OCI-LY1 (cell line): ENCODE measurements at regions not wholly inside any gene's neighbourhood (a gene's known extent, or its start where the extent isn't known, plus 50 kb on each side); places are given as distances from the start of the nearest gene placed in this dataset.

ENCODE experiments used
- H2AFZ ChIP-seq: fragments of 200-600 bp; sonication (generic), shearing (Covaris generic); 2 replicates; pipeline ENCODE4 v1.6.0; 2014; ENCODE audit warnings: antibody characterized with exemption, mild to moderate bottlenecking, low read length
- H3F3A ChIP-seq: fragments of 200-600 bp; sonication (generic), shearing (Covaris generic); 2 replicates; pipeline ENCODE4 v1.6.0; 2014; ENCODE audit warnings: mild to moderate bottlenecking, antibody characterized with exemption, low read length, moderate library complexity; ENCODE audit not compliant: insufficient read depth
- H3K27ac ChIP-seq: fragments of 200-600 bp; sonication (generic); 2 replicates; pipeline ENCODE4 v1.5.1; 2014; ENCODE audit warnings: low read length, mixed run types, mild to moderate bottlenecking, low read depth; ENCODE audit not compliant: poor library complexity, severe bottlenecking
- H3K27me3 ChIP-seq: fragments of 200-600 bp; sonication (generic); 2 replicates; pipeline ENCODE4 v1.6.0; 2014; ENCODE audit warnings: antibody characterized with exemption, mild to moderate bottlenecking, low read length, moderate library complexity; ENCODE audit not compliant: insufficient read depth
- H3K36me3 ChIP-seq: fragments of 200-600 bp; sonication (generic); 2 replicates; pipeline ENCODE4 v1.6.1; 2014; ENCODE audit warnings: mild to moderate bottlenecking, antibody characterized with exemption, low read length, moderate library complexity, mixed read lengths; ENCODE audit not compliant: insufficient read depth
- H3K4me1 ChIP-seq: fragments of 200-600 bp; sonication (generic); 2 replicates; pipeline ENCODE4 v1.5.1; 2014; ENCODE audit warnings: mild to moderate bottlenecking, low read length, moderate library complexity; ENCODE audit not compliant: insufficient read depth, severe bottlenecking
- H3K4me2 ChIP-seq: fragments of 200-600 bp; sonication (generic), shearing (Covaris generic); 2 replicates; pipeline ENCODE4 v1.6.1; 2014; ENCODE audit warnings: low read length
- H3K4me3 ChIP-seq: fragments of 200-600 bp; sonication (generic); 2 replicates; pipeline ENCODE4 v1.5.1; 2014; ENCODE audit warnings: low read length, low read depth, mild to moderate bottlenecking, mixed read lengths; ENCODE audit not compliant: poor library complexity, severe bottlenecking
- H3K79me2 ChIP-seq: fragments of 200-600 bp; shearing (Covaris generic); 2 replicates; pipeline ENCODE4 v1.6.1; 2016; ENCODE audit warnings: mixed run types, low read length, mixed read lengths; ENCODE audit not compliant: insufficient read depth
- H3K9ac ChIP-seq: fragments of 200-600 bp; sonication (generic), shearing (Covaris generic); 2 replicates; pipeline ENCODE4 v1.6.1; 2014; ENCODE audit warnings: mild to moderate bottlenecking, low read length, mixed read lengths
- H3K9me2 ChIP-seq: fragments of 200-600 bp; sonication (generic), shearing (Covaris generic); 2 replicates; pipeline ENCODE4 v1.6.1; 2014; ENCODE audit warnings: low read depth, mild to moderate bottlenecking, low read length, mixed read lengths
- H3K9me3 ChIP-seq: fragments of 200-600 bp; shearing (Covaris generic); 2 replicates; pipeline ENCODE4 v1.6.1; 2014; ENCODE audit warnings: low read length, mixed read lengths
- H4K20me1 ChIP-seq: fragments of 200-600 bp; sonication (generic), shearing (Covaris generic); 2 replicates; pipeline ENCODE4 v1.6.0; 2016; ENCODE audit warnings: mild to moderate bottlenecking, low read length; ENCODE audit not compliant: insufficient read depth
- EZH2 ChIP-seq: fragments of 200-600 bp; sonication (generic), shearing (Covaris generic); IDR thresholded peaks from 2 replicates; pipeline ENCODE4 v1.8.0; 2017; ENCODE audit warnings: borderline replicate concordance, mixed run types, mild to moderate bottlenecking, antibody characterized with exemption, low read length, moderate library complexity, mixed read lengths
- TF ChIP-seq, protein P1 (sequence below): fragments of 200-600 bp; sonication (generic), shearing (Covaris generic); IDR thresholded peaks from 2 replicates; pipeline ENCODE4 v1.5.1; 2017; ENCODE audit warnings: mild to moderate bottlenecking, antibody characterized with exemption, low read length, moderate library complexity, mixed read lengths

DNA sequence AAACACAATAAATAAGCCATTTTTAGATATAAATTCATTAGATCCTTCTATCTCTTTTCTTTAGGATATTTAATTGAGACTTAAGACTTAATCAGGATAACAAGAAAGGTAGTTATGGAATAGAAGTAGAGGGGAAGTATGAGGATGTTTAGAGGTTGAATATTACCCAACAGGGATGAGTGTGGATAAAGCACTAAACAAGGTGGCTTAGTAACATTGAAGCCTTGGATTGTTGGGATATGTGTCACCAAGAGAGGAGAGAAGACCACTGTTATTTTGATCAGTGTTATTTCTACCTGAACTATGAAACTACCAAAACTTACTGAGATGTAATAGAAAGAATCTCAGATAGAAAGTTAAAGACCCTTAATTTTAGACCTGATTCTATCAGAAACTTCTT is 405.7 kb downstream of the PIK3C3 start:
- Histone ChIP-seq H3K4me3 (no peak overlapping the region), H3K9me3 (no peaks in the 10 kb centered on the region), H3K4me1 (no peaks in the 10 kb centered on the region), H2AFZ (no peak overlapping the region), H3K27me3 (no peaks in the 10 kb centered on the region), H3K36me3 (no peaks in the 10 kb centered on the region), H3K4me2 (no peak overlapping the region), H3F3A (no peaks in the 10 kb centered on the region), H3K27ac (no peak overlapping the region), H3K9ac (no peak overlapping the region), H3K79me2 (no peaks in the 10 kb centered on the region), H3K9me2 (no peaks in the 10 kb centered on the region), H4K20me1 (no peaks in the 10 kb centered on the region)
- TF ChIP-seq EZH2, result no peak
- TF ChIP-seq, protein P1, sequence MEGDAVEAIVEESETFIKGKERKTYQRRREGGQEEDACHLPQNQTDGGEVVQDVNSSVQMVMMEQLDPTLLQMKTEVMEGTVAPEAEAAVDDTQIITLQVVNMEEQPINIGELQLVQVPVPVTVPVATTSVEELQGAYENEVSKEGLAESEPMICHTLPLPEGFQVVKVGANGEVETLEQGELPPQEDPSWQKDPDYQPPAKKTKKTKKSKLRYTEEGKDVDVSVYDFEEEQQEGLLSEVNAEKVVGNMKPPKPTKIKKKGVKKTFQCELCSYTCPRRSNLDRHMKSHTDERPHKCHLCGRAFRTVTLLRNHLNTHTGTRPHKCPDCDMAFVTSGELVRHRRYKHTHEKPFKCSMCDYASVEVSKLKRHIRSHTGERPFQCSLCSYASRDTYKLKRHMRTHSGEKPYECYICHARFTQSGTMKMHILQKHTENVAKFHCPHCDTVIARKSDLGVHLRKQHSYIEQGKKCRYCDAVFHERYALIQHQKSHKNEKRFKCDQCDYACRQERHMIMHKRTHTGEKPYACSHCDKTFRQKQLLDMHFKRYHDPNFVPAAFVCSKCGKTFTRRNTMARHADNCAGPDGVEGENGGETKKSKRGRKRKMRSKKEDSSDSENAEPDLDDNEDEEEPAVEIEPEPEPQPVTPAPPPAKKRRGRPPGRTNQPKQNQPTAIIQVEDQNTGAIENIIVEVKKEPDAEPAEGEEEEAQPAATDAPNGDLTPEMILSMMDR, result no peak

GRCh38 chr18:42363446-42364441 is 408.7 kb downstream of the PIK3C3 start:
- H2AFZ ChIP-seq, result no peak overlapping the region

DNA sequence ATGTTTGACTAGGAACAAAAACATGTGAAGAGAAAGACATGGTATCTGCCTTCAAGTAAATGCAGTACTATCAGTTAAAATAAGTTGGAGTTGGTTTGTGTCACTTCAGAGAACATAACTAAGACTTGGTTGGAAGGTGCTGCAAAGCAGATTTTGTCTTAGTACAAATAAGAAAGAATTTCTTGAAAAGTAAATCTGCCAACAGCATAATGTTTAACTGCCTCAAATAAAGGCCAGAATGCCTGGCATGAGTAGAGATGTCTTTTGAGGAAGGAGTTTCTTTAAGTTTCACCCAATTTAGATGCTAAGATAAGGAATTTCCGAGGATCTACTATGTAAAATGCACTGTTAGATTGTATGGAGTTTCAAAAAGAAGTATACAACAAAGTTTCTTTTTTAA is 409.7 kb downstream of the PIK3C3 start:
- Histone ChIP-seq H4K20me1 (no peaks in the 10 kb centered on the region), H2AFZ (no peak overlapping the region), H3K79me2 (no peaks in the 10 kb centered on the region), H3K4me1 (no peaks in the 10 kb centered on the region), H3K36me3 (no peaks in the 10 kb centered on the region), H3K27me3 (no peaks in the 10 kb centered on the region), H3K4me2 (no peak overlapping the region), H3F3A (no peaks in the 10 kb centered on the region), H3K9me2 (no peaks in the 10 kb centered on the region), H3K27ac (no peak overlapping the region), H3K9ac (no peak overlapping the region), H3K4me3 (no peak overlapping the region), H3K9me3 (no peaks in the 10 kb centered on the region)
- TF ChIP-seq, protein P1, result no peak

More at GRCh38 chr18:42363446-42364441, 408.7 kb downstream of the PIK3C3 start:
- no peaks in the 10 kb centered on the region for H3K36me3 ChIP-seq
- H3K9me3 ChIP-seq, result no peaks in the 10 kb centered on the region
- H3K27ac ChIP-seq, result no peak overlapping the region
- no peak overlapping the region for H3K4me2 ChIP-seq
- no peaks in the 10 kb centered on the region for H3F3A ChIP-seq
- no peaks in the 10 kb centered on the region for H4K20me1 ChIP-seq
- H3K9me2 ChIP-seq, result no peaks in the 10 kb centered on the region
- no peaks in the 10 kb centered on the region for H3K27me3 ChIP-seq
- H3K4me3 ChIP-seq, result no peak overlapping the region
- no peak for TF ChIP-seq EZH2
- TF ChIP-seq, protein P1, result no peak
- no peaks in the 10 kb centered on the region for H3K79me2 ChIP-seq
- H3K4me1 ChIP-seq, result no peaks in the 10 kb centered on the region
- no peak overlapping the region for H3K9ac ChIP-seq
